WTC11 (cell line): ENCODE measurements at regions not wholly inside any gene's neighbourhood (a gene's known extent, or its start where the extent isn't known, plus 50 kb on each side); places are given as distances from the start of the nearest gene placed in this dataset.

Source experiments
- ATAC-seq: fragments of 200-7000 bp; cut with Tn5 transposase; 2 replicates; pipeline ENCODE4 v1.10.0; 2021; ENCODE audit warnings: mild to moderate bottlenecking, moderate library complexity
- CTCF ChIA-PET: fragments of 300-600 bp; sonication (Branson Sonifier 250); formaldehyde crosslinking; loops from one replicate; lab custom pipeline; 2021; ENCODE audit warnings: antibody characterized with exemption; lab: Charles Lee
- POLR2A ChIA-PET: fragments of 350-600 bp; sonication (Branson Sonifier 250); formaldehyde crosslinking; loops from one replicate; lab custom pipeline; 2021; ENCODE audit warnings: antibody characterized with exemption; lab: Charles Lee
- DNase-seq: peaks from one replicate; pipeline ENCODE4 v3.0.0; 2021; ENCODE audit warnings: low spot score
- H3K27ac Mint-ChIP-seq: 2 replicates; pipeline ENCODE4 v1.8.0; 2021; ENCODE audit warnings: mixed read lengths
- H3K27me3 Mint-ChIP-seq: 2 replicates; pipeline ENCODE4 v1.8.0; 2021; ENCODE audit warnings: low read depth, mild to moderate bottlenecking, moderate library complexity, mixed read lengths
- H3K36me3 Mint-ChIP-seq: 2 replicates; pipeline ENCODE4 v1.8.0; 2021; ENCODE audit warnings: mixed read lengths
- H3K4me1 Mint-ChIP-seq: 2 replicates; pipeline ENCODE4 v1.8.0; 2022; ENCODE audit warnings: mixed read lengths
- H3K4me3 Mint-ChIP-seq: 2 replicates; pipeline ENCODE4 v1.8.0; 2021; ENCODE audit warnings: mild to moderate bottlenecking, moderate library complexity, mixed read lengths
- H3K9me3 Mint-ChIP-seq: 2 replicates; pipeline ENCODE4 v1.8.0; 2021; ENCODE audit warnings: mixed read lengths
- AFF4 ChIP-seq: sonication (generic); formaldehyde crosslinking; IDR thresholded peaks from 2 replicates; pipeline ENCODE4 v1.8.1; 2023; ENCODE audit warnings: mild to moderate bottlenecking, missing genetic modification reagents, borderline replicate concordance
- ARID4B ChIP-seq: sonication (generic); formaldehyde crosslinking; IDR thresholded peaks from 2 replicates; pipeline ENCODE4 v1.8.0; 2023; ENCODE audit warnings: missing genetic modification reagents, mild to moderate bottlenecking, borderline replicate concordance
- ATF2 ChIP-seq: sonication (generic); formaldehyde crosslinking; IDR thresholded peaks from 2 replicates; pipeline ENCODE4 v1.8.1; 2022; ENCODE audit warnings: low read depth, missing genetic modification reagents, borderline replicate concordance
- ESRRA ChIP-seq: sonication (generic); formaldehyde crosslinking; IDR thresholded peaks from 2 replicates; pipeline ENCODE4 v1.8.1; 2022; ENCODE audit warnings: mild to moderate bottlenecking, missing genetic modification reagents, borderline replicate concordance
- FOXK1 ChIP-seq: sonication (generic); formaldehyde crosslinking; IDR thresholded peaks from 2 replicates; pipeline ENCODE4 v1.8.0; 2022; ENCODE audit warnings: mild to moderate bottlenecking, moderate library complexity, missing genetic modification reagents
- JUN ChIP-seq: sonication (generic); formaldehyde crosslinking; IDR thresholded peaks from 2 replicates; pipeline ENCODE4 v1.8.0; 2023; ENCODE audit warnings: mild to moderate bottlenecking, missing genetic modification reagents
- NFYB ChIP-seq: sonication (generic); formaldehyde crosslinking; conservative IDR thresholded peaks from 2 replicates; pipeline ENCODE4 v1.8.0; 2022; ENCODE audit warnings: low read depth, missing genetic modification reagents
- PRRX2 ChIP-seq: fragments of 250-450 bp; sonication (Bioruptor Pico); IDR thresholded peaks from 2 replicates; pipeline ENCODE4 v1.8.0; 2021; ENCODE audit warnings: mild to moderate bottlenecking
- RORB ChIP-seq: fragments of 250-450 bp; sonication (Bioruptor Pico); IDR thresholded peaks from 2 replicates; pipeline ENCODE4 v1.9.0; 2021; ENCODE audit warnings: mild to moderate bottlenecking
- USF2 ChIP-seq: sonication (generic); formaldehyde crosslinking; IDR thresholded peaks from 2 replicates; pipeline ENCODE4 v1.8.1; 2023; ENCODE audit warnings: mild to moderate bottlenecking, missing genetic modification reagents, moderate library complexity
- ZNF232 ChIP-seq: sonication (generic); formaldehyde crosslinking; IDR thresholded peaks from 2 replicates; pipeline ENCODE4 v1.8.0; 2022; ENCODE audit warnings: mild to moderate bottlenecking, missing genetic modification reagents
- ZNF281 ChIP-seq: sonication (generic); formaldehyde crosslinking; IDR thresholded peaks from 2 replicates; pipeline ENCODE4 v1.8.0; 2023; ENCODE audit warnings: mild to moderate bottlenecking, missing genetic modification reagents
- ZNF671 ChIP-seq: fragments of 250-450 bp; sonication (Bioruptor Pico); IDR thresholded peaks from 2 replicates; pipeline ENCODE4 v1.8.0; 2021; ENCODE audit warnings: mild to moderate bottlenecking
- TF ChIP-seq, protein P1 (sequence below): sonication (generic); formaldehyde crosslinking; IDR thresholded peaks from 2 replicates; pipeline ENCODE4 v1.8.0; 2022; ENCODE audit warnings: mild to moderate bottlenecking, missing genetic modification reagents
- TF ChIP-seq, protein P2 (sequence below): sonication (generic); formaldehyde crosslinking; IDR thresholded peaks from 2 replicates; pipeline ENCODE4 v1.8.0; 2023; ENCODE audit warnings: missing genetic modification reagents

DNA sequence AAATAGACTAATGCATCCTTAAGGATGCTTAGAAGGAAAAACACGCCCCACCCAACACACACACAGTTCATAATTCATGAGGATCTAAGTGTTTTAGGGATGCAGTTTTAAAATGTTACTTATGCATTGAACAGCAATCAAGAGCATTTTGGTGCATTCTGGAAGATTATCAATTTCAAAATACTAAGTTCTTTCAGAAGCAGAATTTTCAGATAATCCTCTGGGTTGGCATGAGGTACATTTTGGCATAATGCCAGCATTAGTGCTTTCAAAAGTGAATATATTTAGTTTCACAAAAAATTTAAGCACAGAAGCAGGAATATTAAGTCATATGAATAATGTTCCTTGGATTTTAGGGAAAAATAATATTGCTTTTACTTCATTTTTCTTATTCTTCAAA lies 937.1 kb downstream of the REEP3 start:
- TF ChIP-seq FOXK1 (CRISPR knock-in tag) (no peak), ARID4B (CRISPR knock-in tag) (no peak), NFYB (CRISPR knock-in tag) (no peak), RORB (CRISPR knock-in tag) (no peak), PRRX2 (CRISPR knock-in tag) (no peak), ZNF281 (CRISPR knock-in tag) (no peak)
- TF ChIP-seq, protein P1, sequence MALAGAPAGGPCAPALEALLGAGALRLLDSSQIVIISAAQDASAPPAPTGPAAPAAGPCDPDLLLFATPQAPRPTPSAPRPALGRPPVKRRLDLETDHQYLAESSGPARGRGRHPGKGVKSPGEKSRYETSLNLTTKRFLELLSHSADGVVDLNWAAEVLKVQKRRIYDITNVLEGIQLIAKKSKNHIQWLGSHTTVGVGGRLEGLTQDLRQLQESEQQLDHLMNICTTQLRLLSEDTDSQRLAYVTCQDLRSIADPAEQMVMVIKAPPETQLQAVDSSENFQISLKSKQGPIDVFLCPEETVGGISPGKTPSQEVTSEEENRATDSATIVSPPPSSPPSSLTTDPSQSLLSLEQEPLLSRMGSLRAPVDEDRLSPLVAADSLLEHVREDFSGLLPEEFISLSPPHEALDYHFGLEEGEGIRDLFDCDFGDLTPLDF (CRISPR knock-in tag): no peak
- TF ChIP-seq, protein P2, sequence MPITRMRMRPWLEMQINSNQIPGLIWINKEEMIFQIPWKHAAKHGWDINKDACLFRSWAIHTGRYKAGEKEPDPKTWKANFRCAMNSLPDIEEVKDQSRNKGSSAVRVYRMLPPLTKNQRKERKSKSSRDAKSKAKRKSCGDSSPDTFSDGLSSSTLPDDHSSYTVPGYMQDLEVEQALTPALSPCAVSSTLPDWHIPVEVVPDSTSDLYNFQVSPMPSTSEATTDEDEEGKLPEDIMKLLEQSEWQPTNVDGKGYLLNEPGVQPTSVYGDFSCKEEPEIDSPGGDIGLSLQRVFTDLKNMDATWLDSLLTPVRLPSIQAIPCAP: no peak
- TF ChIP-seq, all 79 proteins: peak for 0
- Mint-ChIP-seq H3K9me3 (peaks cover 30% of the 10 kb centered on the region), H3K36me3 (peaks cover 14% of the 10 kb centered on the region), H3K27me3 (peaks cover 2% of the 10 kb centered on the region; the same call in 1 of the 2 replicates), H3K4me1 (no peaks in the 10 kb centered on the region), H3K4me3 (no peak overlapping the region), H3K27ac (no peak overlapping the region)
- ATAC-seq: no peak
- DNase-seq: no peak
- ChIA-PET CTCF (no interaction called here), POLR2A (no interaction called here)

- TF ChIP-seq AFF4 (CRISPR knock-in tag) (no peak), ATF2 (CRISPR knock-in tag) (no peak), ESRRA (CRISPR knock-in tag) (no peak), USF2 (CRISPR knock-in tag) (no peak), ZNF671 (CRISPR knock-in tag) (no peak), JUN (CRISPR knock-in tag) (no peak), ZNF232 (CRISPR knock-in tag) (no peak)
- H3K27me3 Mint-ChIP-seq: peaks cover 5% of the 10 kb centered on the region; the same call in 1 of the 2 replicates
- no peak for ATAC-seq
- H3K4me1 Mint-ChIP-seq: peaks cover 15% of the 10 kb centered on the region
- CTCF ChIA-PET: no interaction called here
- H3K9me3 Mint-ChIP-seq: peaks cover 61% of the 10 kb centered on the region
- no peak for DNase-seq
- peaks cover 45% of the 10 kb centered on the region for H3K36me3 Mint-ChIP-seq
- no peak overlapping the region for H3K27ac Mint-ChIP-seq
- no peak overlapping the region for H3K4me3 Mint-ChIP-seq
- POLR2A ChIA-PET: no interaction called here
Measured at GRCh38 chr10:64463406-64463805, 942.2 kb downstream of the REEP3 start.
